ENCODE measurements at regions not wholly inside any gene's neighbourhood (a gene's known extent, or its start where the extent isn't known, plus 50 kb on each side); places are given as distances from the start of the nearest gene placed in this dataset.

DNA sequence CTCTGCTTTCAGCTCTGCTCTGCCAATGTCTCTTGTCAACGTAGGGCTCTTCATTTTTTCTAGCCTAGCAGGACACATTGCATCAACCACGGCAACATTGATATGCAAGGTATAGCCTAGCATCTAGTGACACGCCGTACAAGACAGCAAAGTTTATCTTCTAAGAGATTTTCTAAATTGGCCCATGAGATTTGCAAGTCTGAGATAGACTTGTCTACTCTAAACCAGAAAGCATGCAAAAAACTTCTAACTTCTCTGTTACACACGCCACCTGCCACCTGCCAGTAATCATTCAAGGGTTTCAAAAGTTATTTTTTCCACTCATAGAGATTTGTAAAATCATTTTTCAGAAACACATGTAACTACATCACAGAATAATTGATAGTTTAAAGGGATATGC lies 1265.7 kb downstream of the C4orf33 start:
- Histone ChIP-seq H3K36me3 (ENCODE audit: control insufficient read depth, insufficient read depth, low read length) (no peaks in the 10 kb centered on the region), H3K79me2 (ENCODE audit: control insufficient read depth, insufficient read depth, low read length) (no peaks in the 10 kb centered on the region), H3K4me3 (replicated peaks in 1 of 4; ENCODE audit: control extremely low read depth in 1 of 4, insufficient read depth in 1 of 4, low read depth in 3 of 4, low read length in 4 of 4) (no peak overlapping the region), H4K20me1 (ENCODE audit: control insufficient read depth, extremely low read depth, insufficient read depth, low read length) (no peaks in the 10 kb centered on the region), H3K9ac (ENCODE audit: insufficient read depth, low read length) (no peak overlapping the region), H3K4me1 (ENCODE audit: control insufficient read depth, extremely low read depth, insufficient read depth, low read length) (no peaks in the 10 kb centered on the region), H3K27me3 (ENCODE audit: control insufficient read depth, insufficient read depth, low read length) (no peaks in the 10 kb centered on the region), H2AFZ (ENCODE audit: low read length) (no peak overlapping the region), H3K9me3 (ENCODE audit: control insufficient read depth, insufficient read depth, low read depth, low read length) (no peaks in the 10 kb centered on the region), H3K4me2 (ENCODE audit: extremely low read depth, insufficient read depth, low read length) (no peak overlapping the region), H3K27ac (ENCODE audit: insufficient read depth, low read length) (no peak overlapping the region)
- no peak for TF ChIP-seq EZH2 (IDR thresholded peaks at IDR 0.05; ENCODE audit: low read length, missing control alignments)
- TF ChIP-seq, protein P1, sequence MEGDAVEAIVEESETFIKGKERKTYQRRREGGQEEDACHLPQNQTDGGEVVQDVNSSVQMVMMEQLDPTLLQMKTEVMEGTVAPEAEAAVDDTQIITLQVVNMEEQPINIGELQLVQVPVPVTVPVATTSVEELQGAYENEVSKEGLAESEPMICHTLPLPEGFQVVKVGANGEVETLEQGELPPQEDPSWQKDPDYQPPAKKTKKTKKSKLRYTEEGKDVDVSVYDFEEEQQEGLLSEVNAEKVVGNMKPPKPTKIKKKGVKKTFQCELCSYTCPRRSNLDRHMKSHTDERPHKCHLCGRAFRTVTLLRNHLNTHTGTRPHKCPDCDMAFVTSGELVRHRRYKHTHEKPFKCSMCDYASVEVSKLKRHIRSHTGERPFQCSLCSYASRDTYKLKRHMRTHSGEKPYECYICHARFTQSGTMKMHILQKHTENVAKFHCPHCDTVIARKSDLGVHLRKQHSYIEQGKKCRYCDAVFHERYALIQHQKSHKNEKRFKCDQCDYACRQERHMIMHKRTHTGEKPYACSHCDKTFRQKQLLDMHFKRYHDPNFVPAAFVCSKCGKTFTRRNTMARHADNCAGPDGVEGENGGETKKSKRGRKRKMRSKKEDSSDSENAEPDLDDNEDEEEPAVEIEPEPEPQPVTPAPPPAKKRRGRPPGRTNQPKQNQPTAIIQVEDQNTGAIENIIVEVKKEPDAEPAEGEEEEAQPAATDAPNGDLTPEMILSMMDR (conservative IDR thresholded peaks at IDR 0.05 in 1 of 2, IDR thresholded peaks at IDR 0.05 in 1 of 2; ENCODE audit: low read depth in 1 of 2, low read length in 2 of 2), result no peak
- DNase-seq (ENCODE audit: low read depth in 2 of 2), result no peak

DNA sequence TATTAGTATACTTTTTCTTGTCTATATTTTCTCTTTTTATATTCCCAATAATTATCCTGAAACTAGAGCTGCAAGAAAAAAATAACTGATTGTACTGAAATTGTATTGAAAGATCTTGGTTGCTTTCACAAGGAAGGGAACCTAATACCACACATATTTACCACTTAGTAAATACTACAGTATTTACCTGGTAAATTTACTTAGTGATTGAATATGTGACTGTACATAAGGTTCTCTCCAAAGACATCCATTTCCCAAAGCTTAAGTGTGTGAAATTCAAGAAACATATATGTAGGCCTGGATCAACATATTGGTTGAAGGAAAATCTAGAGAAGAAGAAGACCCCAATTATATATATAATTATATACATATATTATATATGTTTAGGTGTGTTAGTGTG lies 1272.7 kb downstream of the C4orf33 start:
- Histone ChIP-seq H3K4me1 (ENCODE audit: control insufficient read depth, extremely low read depth, insufficient read depth, low read length) (no peaks in the 10 kb centered on the region), H3K4me3 (replicated peaks in 1 of 4; ENCODE audit: control extremely low read depth in 1 of 4, insufficient read depth in 1 of 4, low read depth in 3 of 4, low read length in 4 of 4) (no peak overlapping the region), H4K20me1 (ENCODE audit: control insufficient read depth, extremely low read depth, insufficient read depth, low read length) (no peaks in the 10 kb centered on the region), H3K27ac (ENCODE audit: insufficient read depth, low read length) (no peak overlapping the region), H3K9ac (ENCODE audit: insufficient read depth, low read length) (no peak overlapping the region), H3K79me2 (ENCODE audit: control insufficient read depth, insufficient read depth, low read length) (no peaks in the 10 kb centered on the region), H3K9me3 (ENCODE audit: control insufficient read depth, insufficient read depth, low read depth, low read length) (no peaks in the 10 kb centered on the region), H3K4me2 (ENCODE audit: extremely low read depth, insufficient read depth, low read length) (no peak overlapping the region), H3K36me3 (ENCODE audit: control insufficient read depth, insufficient read depth, low read length) (no peaks in the 10 kb centered on the region), H2AFZ (ENCODE audit: low read length) (no peak overlapping the region), H3K27me3 (ENCODE audit: control insufficient read depth, insufficient read depth, low read length) (no peaks in the 10 kb centered on the region)
- no peak for TF ChIP-seq EZH2 (IDR thresholded peaks at IDR 0.05; ENCODE audit: low read length, missing control alignments)
- TF ChIP-seq, protein P1 (conservative IDR thresholded peaks at IDR 0.05 in 1 of 2, IDR thresholded peaks at IDR 0.05 in 1 of 2; ENCODE audit: low read depth in 1 of 2, low read length in 2 of 2), result no peak
- DNase-seq (ENCODE audit: low read depth in 2 of 2), result no peak

DNA sequence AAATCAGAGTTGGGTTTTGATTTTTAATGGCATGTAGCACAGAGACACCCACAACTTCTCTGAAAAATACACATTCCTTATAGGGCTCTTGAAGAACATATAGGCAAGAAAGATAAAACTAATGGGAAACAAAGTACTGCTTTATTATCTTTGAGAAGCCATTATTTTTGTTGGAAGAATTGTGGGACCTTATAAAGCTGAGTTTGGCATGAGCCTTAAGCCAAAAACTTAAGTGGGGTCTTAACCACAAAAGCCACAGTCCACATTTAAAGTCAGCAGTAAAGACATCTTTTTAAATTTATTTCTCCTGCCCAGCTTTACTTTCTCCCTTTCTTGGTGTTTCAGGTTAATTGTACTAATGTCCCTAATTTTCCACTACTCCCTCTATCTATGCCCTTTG lies 1297.3 kb downstream of the C4orf33 start:
- Histone ChIP-seq H3K4me1 (ENCODE audit: control insufficient read depth, extremely low read depth, insufficient read depth, low read length) (no peaks in the 10 kb centered on the region), H3K79me2 (ENCODE audit: control insufficient read depth, insufficient read depth, low read length) (no peaks in the 10 kb centered on the region), H2AFZ (ENCODE audit: low read length) (no peak overlapping the region), H3K27me3 (ENCODE audit: control insufficient read depth, insufficient read depth, low read length) (no peaks in the 10 kb centered on the region), H3K4me3 (replicated peaks in 1 of 4; ENCODE audit: control extremely low read depth in 1 of 4, insufficient read depth in 1 of 4, low read depth in 3 of 4, low read length in 4 of 4) (no peak overlapping the region), H4K20me1 (ENCODE audit: control insufficient read depth, extremely low read depth, insufficient read depth, low read length) (no peaks in the 10 kb centered on the region), H3K9me3 (ENCODE audit: control insufficient read depth, insufficient read depth, low read depth, low read length) (no peaks in the 10 kb centered on the region), H3K9ac (ENCODE audit: insufficient read depth, low read length) (no peak overlapping the region), H3K4me2 (ENCODE audit: extremely low read depth, insufficient read depth, low read length) (no peak overlapping the region), H3K27ac (ENCODE audit: insufficient read depth, low read length) (no peak overlapping the region), H3K36me3 (ENCODE audit: control insufficient read depth, insufficient read depth, low read length) (no peaks in the 10 kb centered on the region)
- no peak for TF ChIP-seq EZH2 (IDR thresholded peaks at IDR 0.05; ENCODE audit: low read length, missing control alignments)
- TF ChIP-seq, protein P1 (conservative IDR thresholded peaks at IDR 0.05 in 1 of 2, IDR thresholded peaks at IDR 0.05 in 1 of 2; ENCODE audit: low read depth in 1 of 2, low read length in 2 of 2), result no peak
- peak; percentile 5 to 60 for DNase-seq (ENCODE audit: low read depth in 2 of 2)

Measured in fibroblast of lung (primary cell).